Tibial artery (tissue), 4 donors: ENCODE measurements at regions not wholly inside any gene's neighbourhood (a gene's known extent, or its start where the extent isn't known, plus 50 kb on each side); places are given as distances from the start of the nearest gene placed in this dataset.
A peak's percentile ranks its signal among the peaks of the same experiment; 100 is the strongest.
"Not testable (repeated sequence)": the region's sequence is repeated elsewhere in the genome, so short reads cannot be mapped to it uniquely, and the experiment has no call there.

ENCODE experiments used
- DNase-seq, 2 donors: peaks; one replicate each; pipeline ENCODE4 v3.0.0-alpha.2; 2019
- H3K27ac ChIP-seq, 2 donors: fragments of 200-600 bp; sonication (generic) in 1 of 2; 1 replicate in 1 of 2; 2 replicates in 1 of 2; pipeline ENCODE4 v1.5.1; 2018 to 2019; ENCODE audit warnings: mild to moderate bottlenecking in 1 of 2
- H3K27me3 ChIP-seq, 2 donors: fragments of 200-600 bp; sonication (generic) in 1 of 2; one replicate each; pipeline versions ENCODE4 v1.5.1 to v1.6.0; 2016 to 2019
- H3K36me3 ChIP-seq, 3 donors: fragments of 200-600 bp; sonication (generic) in 2 of 3; one replicate each; pipeline ENCODE4 v1.5.1; 2016 to 2019; ENCODE audit warnings: mild to moderate bottlenecking in 2 of 3
- H3K4me1 ChIP-seq, 4 donors: fragments of 200-600 bp; sonication (generic) in 2 of 4; 1 replicate in 3 of 4; 2 replicates in 1 of 4; pipeline ENCODE4 v1.5.1; 2016 to 2019
- H3K4me3 ChIP-seq, 2 donors: fragments of 200-600 bp; sonication (generic) in 1 of 2; 1 replicate in 1 of 2; 2 replicates in 1 of 2; pipeline ENCODE4 v1.5.1; 2018 to 2019; ENCODE audit warnings: mild to moderate bottlenecking in 2 of 2
- H3K9me3 ChIP-seq, 3 donors: fragments of 200-600 bp; sonication (generic) in 1 of 3; one replicate each; pipeline ENCODE4 v1.5.1; 2016 to 2019
- intact Hi-C: fragments of 100-400 bp; cut with DNase I; formaldehyde crosslinking; loops from one replicate; pipeline ENCODE4 v1.15.0; 2023; ENCODE audit warnings: low total_unique reads
- TF ChIP-seq, protein P1 (sequence below), 2 experiments: fragments of 200-600 bp in 1 of 2; fragments of 450-650 bp in 1 of 2; IDR thresholded peaks; one replicate each; pipeline ENCODE4 v1.5.1; 2017 to 2019; ENCODE audit warnings: antibody characterized with exemption in 2 of 2, mild to moderate bottlenecking in 1 of 2, moderate library complexity in 1 of 2

DNA sequence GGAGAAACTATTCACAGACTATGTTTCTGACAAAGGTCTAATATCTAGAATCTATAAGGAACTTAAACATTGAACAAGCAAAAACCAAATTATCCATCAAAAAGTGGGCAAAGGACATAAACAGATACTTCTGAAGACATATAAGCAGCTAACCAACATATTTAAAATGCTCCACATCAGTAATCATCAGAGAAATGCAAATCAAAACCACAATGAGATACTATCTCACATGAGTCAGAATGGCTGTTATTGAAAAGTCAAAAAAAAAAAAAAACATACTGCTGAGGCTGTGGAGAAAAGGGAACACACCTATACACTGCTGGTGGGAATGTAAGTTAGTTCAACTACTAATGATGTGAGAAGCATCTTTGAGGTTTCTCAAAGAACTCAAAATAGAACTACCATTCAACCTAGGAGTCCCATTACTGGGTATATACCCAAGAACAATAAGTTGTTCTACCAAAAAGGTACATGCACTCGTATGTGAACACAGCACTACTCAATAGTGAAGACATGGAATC lies 220.4 kb upstream of the TFPI start:
- TF ChIP-seq, protein P1, sequence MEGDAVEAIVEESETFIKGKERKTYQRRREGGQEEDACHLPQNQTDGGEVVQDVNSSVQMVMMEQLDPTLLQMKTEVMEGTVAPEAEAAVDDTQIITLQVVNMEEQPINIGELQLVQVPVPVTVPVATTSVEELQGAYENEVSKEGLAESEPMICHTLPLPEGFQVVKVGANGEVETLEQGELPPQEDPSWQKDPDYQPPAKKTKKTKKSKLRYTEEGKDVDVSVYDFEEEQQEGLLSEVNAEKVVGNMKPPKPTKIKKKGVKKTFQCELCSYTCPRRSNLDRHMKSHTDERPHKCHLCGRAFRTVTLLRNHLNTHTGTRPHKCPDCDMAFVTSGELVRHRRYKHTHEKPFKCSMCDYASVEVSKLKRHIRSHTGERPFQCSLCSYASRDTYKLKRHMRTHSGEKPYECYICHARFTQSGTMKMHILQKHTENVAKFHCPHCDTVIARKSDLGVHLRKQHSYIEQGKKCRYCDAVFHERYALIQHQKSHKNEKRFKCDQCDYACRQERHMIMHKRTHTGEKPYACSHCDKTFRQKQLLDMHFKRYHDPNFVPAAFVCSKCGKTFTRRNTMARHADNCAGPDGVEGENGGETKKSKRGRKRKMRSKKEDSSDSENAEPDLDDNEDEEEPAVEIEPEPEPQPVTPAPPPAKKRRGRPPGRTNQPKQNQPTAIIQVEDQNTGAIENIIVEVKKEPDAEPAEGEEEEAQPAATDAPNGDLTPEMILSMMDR (IDR thresholded peaks at IDR 0.05) = no peak
- H3K27me3 ChIP-seq = no peaks in the 10 kb centered on the region
- intact Hi-C loops = no loop called here
- H3K27ac ChIP-seq = no peak overlapping the region
- H3K9me3 ChIP-seq = no peaks in the 10 kb centered on the region
- no peak for DNase-seq
- H3K4me3 ChIP-seq = no peak overlapping the region
- H3K4me1 ChIP-seq = no peaks in the 10 kb centered on the region
- no peaks in the 10 kb centered on the region for H3K36me3 ChIP-seq

DNA sequence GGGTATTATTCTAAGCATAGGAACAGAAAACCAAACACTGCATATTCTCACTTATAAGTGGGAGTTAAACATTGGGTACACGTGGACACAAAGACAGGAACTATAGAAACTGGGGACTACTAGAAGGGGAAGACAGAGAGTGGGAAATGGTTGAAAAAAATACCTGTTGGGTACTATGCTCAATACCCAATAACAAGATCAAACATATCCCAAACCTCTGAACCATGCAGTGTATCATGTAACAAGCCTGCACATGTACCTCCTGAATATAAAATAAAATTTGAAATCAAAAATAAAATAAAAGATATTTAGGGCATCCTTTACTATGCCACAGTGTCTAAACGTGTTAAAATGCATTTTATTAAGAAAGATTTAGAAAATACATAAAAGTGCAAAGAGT lies 221.0 kb upstream of the TFPI start:
- intact Hi-C loops = no loop called here
- DNase-seq = no peak
- no peaks in the 10 kb centered on the region for H3K36me3 ChIP-seq

DNA sequence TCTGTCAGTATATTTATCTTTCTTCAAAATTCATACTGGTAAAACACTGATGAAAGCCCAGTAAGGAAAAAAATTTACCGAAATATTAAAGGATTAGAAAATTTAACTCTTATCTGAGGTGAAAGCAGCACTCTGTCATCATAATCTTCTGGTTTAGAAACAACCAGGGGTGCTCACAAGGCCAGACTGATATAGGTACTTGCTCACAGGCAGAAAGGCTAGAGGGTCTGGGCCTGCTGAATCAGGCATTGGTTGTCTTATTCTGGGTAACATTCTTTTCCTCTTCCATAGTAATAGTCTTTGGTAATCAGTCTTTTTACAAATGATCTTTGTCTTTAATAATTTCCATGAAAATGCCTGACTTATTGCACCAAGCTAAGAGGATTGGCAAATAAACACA lies 221.4 kb upstream of the TFPI start:
- TF ChIP-seq, protein P1 (IDR thresholded peaks at IDR 0.05) = no peak
- DNase-seq = no peak
- H3K9me3 ChIP-seq = no peaks in the 10 kb centered on the region
- H3K27me3 ChIP-seq = no peaks in the 10 kb centered on the region
- H3K4me3 ChIP-seq = no peak overlapping the region
- H3K27ac ChIP-seq = no peak overlapping the region
- H3K36me3 ChIP-seq = no peaks in the 10 kb centered on the region
- H3K4me1 ChIP-seq = no peaks in the 10 kb centered on the region
- intact Hi-C loops = no loop called here

More for the DNA sequence above, 221.0 kb upstream of the TFPI start:
- H3K9me3 ChIP-seq = no peaks in the 10 kb centered on the region
- no peak overlapping the region for H3K27ac ChIP-seq
- H3K4me1 ChIP-seq = no peaks in the 10 kb centered on the region
- TF ChIP-seq, protein P1 (IDR thresholded peaks at IDR 0.05) = no peak
- no peak overlapping the region for H3K4me3 ChIP-seq
- no peaks in the 10 kb centered on the region for H3K27me3 ChIP-seq

DNA sequence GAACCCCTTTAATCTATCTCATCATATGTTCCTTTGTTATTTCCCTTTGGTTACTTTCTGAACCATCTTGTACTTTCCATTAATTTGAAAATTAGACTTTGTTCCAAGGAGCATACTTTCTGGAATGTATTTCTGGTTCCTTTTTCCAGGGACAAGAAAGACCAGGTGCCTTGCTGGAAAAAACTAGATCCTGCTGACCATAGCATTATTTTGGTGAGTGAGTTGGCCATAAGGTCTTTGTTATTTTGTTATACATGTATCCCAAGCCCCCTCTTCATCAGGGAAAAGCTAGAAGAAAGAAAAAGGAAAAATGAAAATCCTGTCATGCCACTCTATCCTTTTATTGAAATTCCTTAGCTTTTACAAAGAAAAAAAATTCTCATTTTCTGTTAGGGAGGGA lies 228.1 kb upstream of the TFPI start:
- H3K27ac ChIP-seq = peak overlapping the region; percentile 10 to 52
- H3K4me3 ChIP-seq = no peak overlapping the region
- no peak for DNase-seq
- H3K4me1 ChIP-seq = peaks cover 0 to 37% (median 3%) of the 10 kb centered on the region in 4 donors
- no peaks in the 10 kb centered on the region for H3K36me3 ChIP-seq
- H3K27me3 ChIP-seq = no peaks in the 10 kb centered on the region
- intact Hi-C loops = no loop called here
- TF ChIP-seq, protein P1 (IDR thresholded peaks at IDR 0.05) = no peak
- H3K9me3 ChIP-seq = no peaks in the 10 kb centered on the region

DNA sequence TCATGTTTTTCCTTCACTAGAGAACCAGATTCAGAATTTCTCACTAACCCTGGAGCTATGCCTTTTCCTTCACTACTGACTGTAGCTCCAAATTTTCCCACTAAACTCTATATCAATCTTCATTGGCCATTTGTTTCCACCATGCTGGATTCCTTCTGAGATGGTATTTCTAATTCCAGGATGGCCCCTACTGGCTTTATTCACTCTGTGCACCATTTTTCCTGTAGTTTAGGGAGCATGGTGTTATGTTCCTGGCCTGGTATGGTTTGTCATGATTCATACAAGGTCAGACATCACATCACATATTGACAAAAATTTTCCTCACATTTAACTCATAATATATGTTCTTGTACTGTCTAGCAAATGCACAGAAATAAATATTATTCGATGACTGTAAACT lies 229.2 kb upstream of the TFPI start:
- intact Hi-C loops = no loop called here
- TF ChIP-seq, protein P1 (IDR thresholded peaks at IDR 0.05) = no peak

DNA sequence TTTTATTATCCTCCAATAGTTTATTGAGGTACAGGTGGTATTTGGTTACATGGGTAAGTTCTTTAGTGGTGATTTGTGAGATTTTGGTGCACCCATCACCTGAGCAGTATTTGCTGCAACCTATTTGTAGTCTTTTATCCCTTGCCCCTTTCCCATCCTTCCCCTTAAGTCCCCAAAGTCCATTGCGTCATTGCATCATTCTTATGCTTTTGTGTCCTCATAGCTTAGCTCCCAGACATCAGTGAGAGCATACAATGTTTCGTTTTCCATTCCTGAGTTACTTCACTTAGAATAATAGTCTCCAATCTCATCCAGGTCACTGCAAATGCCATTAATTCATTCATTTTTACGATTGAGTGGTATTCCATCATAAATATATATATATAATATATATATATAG lies 229.9 kb upstream of the TFPI start:
- H3K9me3 ChIP-seq, H3K27me3 ChIP-seq, intact Hi-C loops, H3K4me3 ChIP-seq, H3K36me3 ChIP-seq, H3K27ac ChIP-seq, DNase-seq: not testable (repeated sequence)
- peaks cover 0 to 37% (median 3%) of the 10 kb centered on the region in 4 donors for H3K4me1 ChIP-seq

More for the DNA sequence above, 229.2 kb upstream of the TFPI start:
- Histone ChIP-seq H3K4me1 (peaks cover 0 to 37% (median 3%) of the 10 kb centered on the region in 4 donors), H3K4me3 (no peak overlapping the region), H3K27me3 (no peaks in the 10 kb centered on the region), H3K27ac (peak overlapping the region; percentile 10 to 52), H3K36me3 (no peaks in the 10 kb centered on the region), H3K9me3 (no peaks in the 10 kb centered on the region)
- no peak for DNase-seq
